ENCODE measurements at regions not wholly inside any gene's neighbourhood (a gene's known extent, or its start where the extent isn't known, plus 50 kb on each side); places are given as distances from the start of the nearest gene placed in this dataset.
A peak's percentile ranks its signal among the peaks of the same experiment; 100 is the strongest.
"Not testable (repeated sequence)": the region's sequence is repeated elsewhere in the genome, so short reads cannot be mapped to it uniquely, and the experiment has no call there.

- ATAC-seq, result no peak
Observed at GRCh38 chr2:13616616-13617015, 899.9 kb downstream of the TRIB2 start.

GRCh38 chr2:13628122-13628521 lies 911.4 kb downstream of the TRIB2 start:
- ATAC-seq, result no peak

GRCh38 chr2:13638181-13638580 lies 921.4 kb downstream of the TRIB2 start:
- ATAC-seq, result peak; percentile 98

DNA sequence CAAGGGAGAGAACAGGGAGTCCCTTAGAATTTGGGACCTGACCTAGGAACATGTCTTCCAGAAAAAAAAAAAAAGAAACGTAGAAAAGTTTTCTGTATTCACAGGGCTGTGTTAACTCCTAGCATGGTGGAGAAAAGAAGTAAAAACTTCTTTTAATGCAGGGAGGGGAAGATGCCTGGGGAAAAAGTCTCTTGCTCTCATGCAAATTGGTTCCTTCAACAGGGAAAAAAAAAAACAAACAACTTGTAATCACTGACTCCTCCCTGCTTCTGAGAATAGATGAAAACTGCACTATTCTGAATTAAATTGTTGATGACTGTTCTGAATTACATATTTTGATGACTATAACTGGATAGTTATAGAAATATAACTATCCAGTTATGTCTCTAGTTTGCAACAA lies 933.2 kb downstream of the TRIB2 start:
- no peak for ATAC-seq

DNA sequence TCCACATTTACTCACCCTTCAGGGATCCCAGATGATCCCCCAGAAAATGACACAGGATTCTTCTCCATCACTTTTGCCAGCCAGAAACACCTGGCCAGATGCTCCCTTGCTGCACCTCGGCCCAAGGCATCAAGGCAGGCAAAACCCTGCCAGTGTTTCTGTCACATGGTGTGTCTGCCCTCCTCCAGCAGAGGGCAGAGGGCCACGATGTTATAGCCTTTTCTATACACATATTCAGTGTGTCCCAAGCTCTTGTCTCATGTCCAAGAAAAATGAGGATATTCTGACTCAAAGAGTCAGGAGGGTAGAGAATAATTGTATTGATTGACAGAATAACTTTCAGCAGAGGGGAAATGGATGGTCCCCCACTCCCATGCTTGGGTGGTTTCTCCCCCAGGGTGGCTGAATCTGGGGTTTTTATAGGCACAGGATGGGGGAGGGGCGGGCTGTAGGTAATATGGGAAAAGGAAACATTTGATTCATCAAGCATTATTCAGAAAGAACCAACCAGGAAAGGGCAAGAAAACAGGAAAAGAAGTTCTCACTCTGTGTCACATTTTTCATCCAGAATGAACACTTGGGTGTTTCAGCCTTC lies 933.9 kb downstream of the TRIB2 start:
- peak; percentile 57 for ATAC-seq

- no peak for ATAC-seq
Observed at GRCh38 chr2:13651684-13652131, 935.0 kb downstream of the TRIB2 start.

DNA sequence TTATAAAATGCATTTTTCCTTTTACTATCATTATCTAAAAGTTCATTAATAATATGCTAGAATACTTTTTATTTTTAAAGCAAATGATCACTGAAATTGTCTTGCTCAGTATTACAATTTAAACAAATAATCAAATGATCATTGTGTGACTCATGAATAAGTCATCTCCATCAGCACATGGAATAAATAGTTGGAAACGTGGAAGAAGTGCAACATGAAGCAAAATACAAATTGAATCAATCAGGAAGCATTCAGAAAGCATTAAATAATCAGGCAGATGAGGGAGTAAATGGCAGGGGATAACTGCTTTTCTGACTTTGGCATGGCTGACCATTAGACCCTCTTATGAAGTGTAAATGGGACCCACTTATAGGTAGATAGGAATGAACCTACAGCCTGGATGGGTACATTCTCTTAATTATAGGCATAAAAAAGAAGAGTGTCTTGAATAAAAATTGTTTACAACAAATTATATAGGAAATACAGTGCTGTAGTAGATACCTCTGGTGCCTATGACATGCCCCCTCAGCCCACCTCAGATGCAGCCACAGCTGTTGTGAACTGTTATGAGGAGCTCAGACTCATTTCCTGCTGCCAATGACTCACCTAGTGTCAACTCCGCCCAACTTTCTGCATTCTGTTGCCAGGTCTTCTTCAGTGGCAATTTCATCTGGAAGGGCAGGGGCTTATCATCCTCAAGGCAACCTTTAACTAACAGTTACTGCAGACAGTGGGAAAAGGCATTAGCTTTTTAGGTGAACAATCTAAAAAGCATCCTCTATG lies 936.0 kb downstream of the TRIB2 start:
- ATAC-seq, result no peak

DNA sequence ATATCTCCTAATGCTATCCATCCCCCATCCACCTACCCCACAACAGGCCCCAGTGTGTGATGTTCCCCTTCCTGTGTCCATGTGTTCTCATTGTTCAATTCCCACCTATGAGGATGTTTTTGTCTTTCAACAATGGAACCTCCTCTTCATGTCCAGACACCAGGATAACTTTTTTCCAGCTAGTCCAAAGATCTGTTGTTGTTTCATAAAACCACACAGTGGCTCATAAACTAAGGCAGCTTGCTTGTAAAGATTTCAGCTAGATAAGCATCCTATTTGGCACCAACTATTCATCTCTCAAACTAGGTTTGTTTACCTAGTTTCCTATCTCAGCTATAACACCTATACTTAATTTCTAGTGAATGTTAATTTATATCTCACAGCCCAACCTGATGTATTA lies 937.7 kb downstream of the TRIB2 start:
- ATAC-seq, result no peak

GRCh38 chr2:13660231-13660630 lies 943.5 kb downstream of the TRIB2 start:
- no peak for ATAC-seq

- ATAC-seq, result no peak
Observed at GRCh38 chr2:13662055-13662454, 945.3 kb downstream of the TRIB2 start.

DNA sequence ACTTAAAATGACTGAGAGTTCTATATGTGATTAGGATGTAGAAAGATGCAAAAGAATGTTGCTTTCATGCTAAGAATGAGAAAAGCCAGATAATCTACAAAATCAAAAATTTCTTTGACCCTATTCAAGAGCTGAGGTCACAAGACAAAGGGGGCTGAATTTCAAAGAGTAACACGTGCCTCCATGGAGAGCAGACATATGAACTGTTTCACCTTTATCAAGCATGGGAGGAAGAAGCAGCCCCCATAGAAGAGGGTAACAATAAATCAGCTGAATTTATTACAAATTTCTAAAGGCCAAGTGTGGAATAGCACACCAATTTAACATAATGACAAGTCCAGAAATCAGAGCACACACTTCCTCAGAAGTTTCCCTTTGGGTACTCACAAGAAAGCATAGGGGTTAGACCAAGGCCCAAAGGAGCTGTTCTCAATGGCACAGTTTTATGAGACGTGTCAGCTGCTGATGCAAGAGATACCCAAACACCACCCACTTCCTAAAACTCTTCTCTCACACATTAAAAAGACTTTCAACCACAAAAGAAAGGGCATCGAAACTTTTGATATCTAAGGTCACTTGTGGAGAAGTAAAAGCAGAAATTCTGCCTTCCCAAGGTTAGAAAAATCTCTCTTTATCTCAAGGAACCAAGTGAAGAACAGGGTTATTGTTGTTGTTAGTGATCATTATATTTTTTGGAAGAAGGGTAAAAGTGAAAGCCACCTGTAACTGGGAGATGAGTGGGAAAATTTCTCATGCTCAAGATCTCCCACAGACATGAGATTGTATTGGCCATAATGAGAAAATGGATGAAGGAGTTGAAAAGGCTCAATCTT lies 950.1 kb downstream of the TRIB2 start:
- ATAC-seq, result no peak

- no peak for ATAC-seq
Observed at GRCh38 chr2:13667415-13667757, 950.6 kb downstream of the TRIB2 start.

DNA sequence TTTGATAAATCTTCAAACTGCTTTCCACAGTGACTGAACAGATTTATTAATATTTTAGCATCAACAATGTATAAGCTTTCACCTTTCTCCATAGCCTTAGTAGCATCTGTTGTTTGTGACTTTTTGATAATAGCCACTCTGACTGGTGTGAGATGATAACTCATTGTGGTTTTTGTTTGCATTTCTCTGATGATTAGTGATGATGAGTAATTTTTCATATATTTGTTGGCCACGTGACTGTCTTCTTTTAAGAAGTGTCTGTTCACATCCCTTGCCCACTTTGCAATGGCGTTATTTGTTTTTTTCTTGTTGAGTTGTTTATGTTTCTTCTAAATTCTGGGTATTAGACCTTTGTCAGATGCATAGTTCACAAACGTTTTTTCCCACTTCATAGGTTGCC lies 952.9 kb downstream of the TRIB2 start:
- ATAC-seq, result no peak

DNA sequence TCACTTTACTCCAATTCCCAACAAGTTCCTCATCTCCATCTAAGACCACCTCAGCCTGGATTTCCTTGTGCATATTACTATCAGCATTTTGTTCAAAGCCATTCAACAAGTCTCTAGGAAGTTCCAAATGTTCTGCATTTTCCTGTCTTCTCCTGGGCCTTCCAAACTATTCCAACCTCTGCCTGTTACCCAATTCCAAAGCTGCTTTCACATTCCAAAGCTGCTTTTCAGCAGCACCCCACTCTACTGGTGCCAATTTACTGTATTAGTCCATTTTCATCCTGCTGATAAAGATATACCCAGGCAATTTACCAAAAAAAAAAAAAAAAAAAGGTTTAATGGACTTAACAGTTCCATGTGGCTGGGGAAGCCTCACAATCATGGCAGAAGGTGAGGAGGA lies 957.1 kb downstream of the TRIB2 start:
- not testable (repeated sequence) for ATAC-seq

DNA sequence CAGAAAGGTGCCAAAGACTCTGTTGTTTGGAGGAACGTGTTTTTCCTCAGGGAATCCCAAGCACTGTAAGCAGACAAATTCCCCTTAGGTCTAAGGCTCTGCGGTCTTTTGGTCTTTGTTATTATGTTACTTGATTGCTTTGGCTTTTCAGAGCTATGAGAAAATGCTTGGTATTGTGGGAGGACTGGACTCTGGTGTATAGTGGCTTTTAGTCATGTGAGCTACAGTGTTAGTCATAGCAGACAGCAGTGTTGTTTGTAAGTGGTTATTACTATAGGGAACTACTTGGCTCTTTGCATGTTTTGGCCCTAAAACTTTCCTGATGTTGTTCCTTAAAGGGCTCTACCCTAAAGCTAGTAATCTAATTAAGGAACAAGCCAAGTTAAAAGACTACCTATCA lies 956.2 kb upstream of the LRATD1 start:
- ATAC-seq, result no peak

DNA sequence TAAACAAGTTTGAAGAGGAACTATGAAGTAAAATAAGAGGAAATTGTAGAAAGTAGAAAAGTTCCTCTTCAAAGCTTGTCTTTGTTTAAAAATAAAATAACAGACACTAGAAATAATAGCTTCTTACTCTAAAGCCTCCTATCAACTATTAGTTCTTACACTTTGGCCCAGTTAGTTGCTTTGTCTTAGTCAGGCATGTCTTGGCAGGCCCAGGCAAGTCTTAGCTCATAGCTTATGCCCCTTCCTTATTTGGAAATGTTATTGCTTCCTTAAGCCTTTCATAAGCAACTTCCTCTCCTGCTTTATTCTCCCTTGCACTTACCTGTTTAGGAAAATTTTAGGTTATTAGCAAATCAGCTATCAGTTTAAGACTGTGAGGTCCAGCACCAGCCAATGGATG lies 950.6 kb upstream of the LRATD1 start:
- ATAC-seq, result no peak

- ATAC-seq, result no peak
Observed at GRCh38 chr2:13682540-13683272, 949.8 kb upstream of the LRATD1 start.

- no peak for ATAC-seq
Observed at GRCh38 chr2:13686262-13686661, 946.3 kb upstream of the LRATD1 start.

GRCh38 chr2:13694673-13695072 lies 937.8 kb upstream of the LRATD1 start:
- ATAC-seq, result no peak

GRCh38 chr2:13696601-13697000 lies 935.9 kb upstream of the LRATD1 start:
- ATAC-seq, result no peak

GRCh38 chr2:13698847-13699246 lies 933.7 kb upstream of the LRATD1 start:
- no peak for ATAC-seq

DNA sequence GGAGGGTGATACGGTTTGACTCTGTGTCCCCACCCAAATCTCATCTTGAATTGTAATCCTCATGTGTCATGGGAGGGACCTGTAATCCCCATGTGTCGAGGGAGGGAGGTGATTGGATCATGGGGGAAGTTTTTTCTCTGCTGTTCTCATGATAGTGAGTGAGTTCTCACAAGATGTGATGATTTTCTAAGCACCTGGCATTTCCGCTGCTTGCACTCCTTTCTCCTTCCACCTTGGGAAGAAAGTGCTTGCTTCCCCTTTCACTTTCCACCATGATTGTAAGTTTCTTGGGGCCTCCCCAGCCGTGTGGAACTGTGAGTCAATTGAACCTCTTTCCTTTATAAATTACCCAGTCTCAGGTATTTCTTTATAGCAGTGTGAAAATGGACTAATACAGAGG lies 932.6 kb upstream of the LRATD1 start:
- not testable (repeated sequence) for ATAC-seq

- ATAC-seq, result no peak
Observed at GRCh38 chr2:13711154-13711553, 921.4 kb upstream of the LRATD1 start.
